ENCODE measurements at regions not wholly inside any gene's neighbourhood (a gene's known extent, or its start where the extent isn't known, plus 50 kb on each side); places are given as distances from the start of the nearest gene placed in this dataset.

DNA sequence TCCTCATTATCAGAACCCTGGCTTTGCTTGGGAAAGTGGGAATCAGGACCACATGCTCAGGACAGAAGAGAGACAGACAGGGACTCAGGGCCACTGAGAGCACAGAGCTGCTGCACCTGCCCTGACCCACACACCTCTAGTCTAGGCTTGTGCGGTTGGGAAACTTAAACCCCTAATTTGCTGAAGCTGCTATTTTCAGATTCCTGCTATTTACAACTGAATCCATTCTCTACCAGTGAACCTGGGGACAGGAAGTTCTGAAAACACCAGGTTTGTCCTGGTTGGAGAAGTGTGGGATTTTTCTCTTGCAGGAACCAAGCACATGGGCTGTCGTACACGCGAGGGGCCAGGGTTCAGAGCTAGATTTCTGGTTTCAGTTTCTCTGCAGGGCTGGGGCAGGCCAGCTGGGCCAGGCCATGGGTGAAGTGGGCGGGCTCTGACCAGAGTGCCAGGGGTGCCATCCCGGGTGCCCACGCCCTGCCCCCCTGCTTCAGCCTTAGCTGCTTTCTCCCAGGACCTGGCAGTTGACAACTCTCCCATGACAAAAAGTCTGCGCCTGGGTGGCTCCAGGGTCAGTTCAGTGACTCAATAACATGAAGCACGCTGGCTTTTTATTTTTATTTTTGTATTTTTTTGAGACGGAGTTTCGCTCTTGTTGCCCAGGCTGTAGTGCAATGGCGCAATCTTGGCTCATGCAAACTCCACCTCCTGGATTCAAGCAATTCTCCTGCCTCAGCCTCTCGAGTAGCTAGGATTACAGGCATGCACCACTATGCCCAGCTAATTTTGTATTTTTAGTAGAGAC, 51.3 kb upstream of the SLC1A4 start:
- TF ChIP-seq, protein P1, sequence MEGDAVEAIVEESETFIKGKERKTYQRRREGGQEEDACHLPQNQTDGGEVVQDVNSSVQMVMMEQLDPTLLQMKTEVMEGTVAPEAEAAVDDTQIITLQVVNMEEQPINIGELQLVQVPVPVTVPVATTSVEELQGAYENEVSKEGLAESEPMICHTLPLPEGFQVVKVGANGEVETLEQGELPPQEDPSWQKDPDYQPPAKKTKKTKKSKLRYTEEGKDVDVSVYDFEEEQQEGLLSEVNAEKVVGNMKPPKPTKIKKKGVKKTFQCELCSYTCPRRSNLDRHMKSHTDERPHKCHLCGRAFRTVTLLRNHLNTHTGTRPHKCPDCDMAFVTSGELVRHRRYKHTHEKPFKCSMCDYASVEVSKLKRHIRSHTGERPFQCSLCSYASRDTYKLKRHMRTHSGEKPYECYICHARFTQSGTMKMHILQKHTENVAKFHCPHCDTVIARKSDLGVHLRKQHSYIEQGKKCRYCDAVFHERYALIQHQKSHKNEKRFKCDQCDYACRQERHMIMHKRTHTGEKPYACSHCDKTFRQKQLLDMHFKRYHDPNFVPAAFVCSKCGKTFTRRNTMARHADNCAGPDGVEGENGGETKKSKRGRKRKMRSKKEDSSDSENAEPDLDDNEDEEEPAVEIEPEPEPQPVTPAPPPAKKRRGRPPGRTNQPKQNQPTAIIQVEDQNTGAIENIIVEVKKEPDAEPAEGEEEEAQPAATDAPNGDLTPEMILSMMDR (IDR thresholded peaks at IDR 0.05): no peak
- TF ChIP-seq POLR2A (IDR thresholded peaks at IDR 0.05): no peak

Measured in right lobe of liver (tissue), 4 donors.